ENCODE measurements at regions not wholly inside any gene's neighbourhood (a gene's known extent, or its start where the extent isn't known, plus 50 kb on each side); places are given as distances from the start of the nearest gene placed in this dataset.

- ATAC-seq (ENCODE audit: low FRiP score): no peak
These were observed 180.2 kb downstream of the ATG4C start for GRCh38 chr1:62964141-62964540.

GRCh38 chr1:62967031-62967430, 183.1 kb downstream of the ATG4C start:
- Histone ChIP-seq H3K36me3 (ENCODE audit: control insufficient read depth in 1 of 2, insufficient read depth in 2 of 2, low read length in 1 of 2) (no peaks in the 10 kb centered on the region), H3K4me1 (ENCODE audit: control insufficient read depth in 1 of 2, insufficient read depth in 2 of 2, low read length in 2 of 2) (no peaks in the 10 kb centered on the region), H3K4me3 (ENCODE audit: low read length in 2 of 2) (no peak overlapping the region), H3K27ac (ENCODE audit: low read depth in 1 of 2, low read length in 2 of 2) (no peak overlapping the region), H3K27me3 (ENCODE audit: control insufficient read depth in 1 of 2, insufficient read depth in 2 of 2, low read length in 1 of 2) (no peaks in the 10 kb centered on the region), H3K9me3 (ENCODE audit: control insufficient read depth, low read length) (no peaks in the 10 kb centered on the region)
- ATAC-seq (ENCODE audit: low FRiP score) (no peak), DNase-seq (no peak)
- WGBS, 2 donors: 90% methylated on average over 10 of the region's 10 CpGs
- intact Hi-C loops (cut with DNase I): no loop called here

More at GRCh38 chr1:62964141-62964540, 180.2 kb downstream of the ATG4C start:
- no peaks in the 10 kb centered on the region for H3K27me3 ChIP-seq (ENCODE audit: control insufficient read depth in 1 of 2, insufficient read depth in 2 of 2, low read length in 1 of 2)
- H3K4me3 ChIP-seq (ENCODE audit: low read length in 2 of 2): no peak overlapping the region
- DNase-seq: no peak
- intact Hi-C loops (cut with DNase I): no loop called here
- 57 to 63% methylated on average over 3 of the region's 3 CpGs for WGBS, 2 donors
- H3K27ac ChIP-seq (ENCODE audit: low read depth in 1 of 2, low read length in 2 of 2): no peak overlapping the region
- H3K36me3 ChIP-seq (ENCODE audit: control insufficient read depth in 1 of 2, insufficient read depth in 2 of 2, low read length in 1 of 2): no peaks in the 10 kb centered on the region
- H3K9me3 ChIP-seq (ENCODE audit: control insufficient read depth, low read length): no peaks in the 10 kb centered on the region
- no peaks in the 10 kb centered on the region for H3K4me1 ChIP-seq (ENCODE audit: control insufficient read depth in 1 of 2, insufficient read depth in 2 of 2, low read length in 2 of 2)

DNA sequence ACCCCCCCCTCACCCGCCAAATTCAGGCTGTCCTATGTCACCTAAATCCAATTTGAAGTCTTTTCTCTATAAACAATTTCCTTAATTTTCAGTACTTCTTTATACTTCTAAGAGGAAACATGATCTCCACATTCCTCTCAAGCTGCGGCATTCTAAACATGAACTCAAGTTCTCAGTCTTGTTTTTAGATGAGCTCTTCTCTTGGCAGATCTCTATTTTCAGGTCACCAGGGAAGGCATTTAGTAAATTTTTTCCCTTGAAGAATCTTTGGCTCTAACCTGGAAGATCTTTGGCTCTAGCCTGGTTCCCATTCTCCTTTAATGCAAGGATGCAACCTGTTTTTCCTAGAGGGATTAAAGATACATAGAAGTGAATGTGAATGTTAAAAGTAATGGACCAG, 193.4 kb downstream of the ATG4C start:
- intact Hi-C loops (cut with DNase I): no loop called here
- H3K36me3 ChIP-seq (ENCODE audit: control insufficient read depth in 1 of 2, insufficient read depth in 2 of 2, low read length in 1 of 2): no peaks in the 10 kb centered on the region
- H3K27ac ChIP-seq (ENCODE audit: low read depth in 1 of 2, low read length in 2 of 2): no peak overlapping the region
- H3K27me3 ChIP-seq (ENCODE audit: control insufficient read depth in 1 of 2, insufficient read depth in 2 of 2, low read length in 1 of 2): no peaks in the 10 kb centered on the region
- H3K9me3 ChIP-seq (ENCODE audit: control insufficient read depth, low read length): no peaks in the 10 kb centered on the region
- WGBS, 2 donors: 46 to 50% methylated on average over 2 of the region's 2 CpGs
- H3K4me1 ChIP-seq (ENCODE audit: control insufficient read depth in 1 of 2, insufficient read depth in 2 of 2, low read length in 2 of 2): no peaks in the 10 kb centered on the region
- H3K4me3 ChIP-seq (ENCODE audit: low read length in 2 of 2): no peak overlapping the region
- DNase-seq (no peak), ATAC-seq (ENCODE audit: low FRiP score) (no peak)

GRCh38 chr1:62978741-62979140, 194.8 kb downstream of the ATG4C start:
- Histone ChIP-seq H3K4me3 (ENCODE audit: low read length in 2 of 2) (no peak overlapping the region), H3K4me1 (ENCODE audit: control insufficient read depth in 1 of 2, insufficient read depth in 2 of 2, low read length in 2 of 2) (no peaks in the 10 kb centered on the region), H3K36me3 (ENCODE audit: control insufficient read depth in 1 of 2, insufficient read depth in 2 of 2, low read length in 1 of 2) (no peaks in the 10 kb centered on the region), H3K9me3 (ENCODE audit: control insufficient read depth, low read length) (no peaks in the 10 kb centered on the region), H3K27me3 (ENCODE audit: control insufficient read depth in 1 of 2, insufficient read depth in 2 of 2, low read length in 1 of 2) (no peaks in the 10 kb centered on the region), H3K27ac (ENCODE audit: low read depth in 1 of 2, low read length in 2 of 2) (no peak overlapping the region)
- ATAC-seq (ENCODE audit: low FRiP score) (no peak), DNase-seq (no peak)
- intact Hi-C loops (cut with DNase I): no loop called here
- 47 to 54% methylated on average over 2 of the region's 2 CpGs for WGBS, 2 donors

DNA sequence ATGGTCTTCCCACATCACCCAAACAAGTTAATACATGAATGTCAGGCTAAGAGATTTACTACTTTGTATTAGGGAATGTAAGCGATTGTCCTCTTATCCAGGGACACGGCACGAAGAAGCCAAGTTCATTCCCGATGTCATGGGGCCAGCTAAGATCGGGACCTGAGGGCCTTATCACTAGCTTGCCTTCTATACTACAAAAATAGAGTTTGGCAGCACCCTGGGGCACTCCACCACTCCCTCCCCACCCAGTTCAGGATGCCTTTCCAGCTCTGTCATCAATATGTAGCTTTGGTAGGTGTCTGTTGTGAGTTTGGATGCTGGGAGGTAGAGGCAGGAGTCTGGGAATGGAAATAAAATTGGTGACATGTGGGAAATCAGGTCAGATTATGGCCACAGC, 197.5 kb downstream of the ATG4C start:
- no peaks in the 10 kb centered on the region for H3K36me3 ChIP-seq (ENCODE audit: control insufficient read depth in 1 of 2, insufficient read depth in 2 of 2, low read length in 1 of 2)
- H3K27ac ChIP-seq (ENCODE audit: low read depth in 1 of 2, low read length in 2 of 2): no peak overlapping the region
- no peaks in the 10 kb centered on the region for H3K4me1 ChIP-seq (ENCODE audit: control insufficient read depth in 1 of 2, insufficient read depth in 2 of 2, low read length in 2 of 2)
- ATAC-seq (ENCODE audit: low FRiP score) (no peak), DNase-seq (no peak)
- no peaks in the 10 kb centered on the region for H3K9me3 ChIP-seq (ENCODE audit: control insufficient read depth, low read length)
- H3K27me3 ChIP-seq (ENCODE audit: control insufficient read depth in 1 of 2, insufficient read depth in 2 of 2, low read length in 1 of 2): no peaks in the 10 kb centered on the region
- WGBS, 2 donors: 90% methylated on average over 5 of the region's 5 CpGs
- intact Hi-C loops (cut with DNase I): no loop called here
- no peak overlapping the region for H3K4me3 ChIP-seq (ENCODE audit: low read length in 2 of 2)

DNA sequence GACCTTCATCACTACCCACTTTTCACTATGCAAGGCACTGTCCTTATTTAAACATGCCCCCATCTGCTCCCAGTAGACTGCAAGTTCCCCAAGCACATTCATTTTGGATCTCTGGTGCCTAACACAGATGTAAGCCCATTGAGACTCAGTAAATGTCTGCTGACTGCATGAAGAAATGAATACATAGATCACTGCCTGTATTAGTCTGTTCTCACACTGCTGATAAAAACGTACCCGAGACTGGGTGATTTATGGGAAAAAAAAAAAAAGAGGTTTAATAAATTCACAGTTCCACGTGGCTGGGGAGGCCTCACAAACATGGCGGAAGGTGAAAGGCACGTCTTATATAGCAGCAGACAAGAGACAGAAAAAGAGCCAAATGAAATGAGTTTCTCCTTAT, 204.9 kb downstream of the ATG4C start:
- 42 to 44% methylated on average over 5 of the region's 5 CpGs for WGBS, 2 donors
- DNase-seq (no peak), ATAC-seq (ENCODE audit: low FRiP score) (no peak)
- no peaks in the 10 kb centered on the region for H3K27me3 ChIP-seq (ENCODE audit: control insufficient read depth in 1 of 2, insufficient read depth in 2 of 2, low read length in 1 of 2)
- no peaks in the 10 kb centered on the region for H3K36me3 ChIP-seq (ENCODE audit: control insufficient read depth in 1 of 2, insufficient read depth in 2 of 2, low read length in 1 of 2)
- intact Hi-C loops (cut with DNase I): no loop called here
- H3K27ac ChIP-seq (ENCODE audit: low read depth in 1 of 2, low read length in 2 of 2): no peak overlapping the region
- H3K4me1 ChIP-seq (ENCODE audit: control insufficient read depth in 1 of 2, insufficient read depth in 2 of 2, low read length in 2 of 2): no peaks in the 10 kb centered on the region
- H3K4me3 ChIP-seq (ENCODE audit: low read length in 2 of 2): no peak overlapping the region
- H3K9me3 ChIP-seq (ENCODE audit: control insufficient read depth, low read length): no peaks in the 10 kb centered on the region

DNA sequence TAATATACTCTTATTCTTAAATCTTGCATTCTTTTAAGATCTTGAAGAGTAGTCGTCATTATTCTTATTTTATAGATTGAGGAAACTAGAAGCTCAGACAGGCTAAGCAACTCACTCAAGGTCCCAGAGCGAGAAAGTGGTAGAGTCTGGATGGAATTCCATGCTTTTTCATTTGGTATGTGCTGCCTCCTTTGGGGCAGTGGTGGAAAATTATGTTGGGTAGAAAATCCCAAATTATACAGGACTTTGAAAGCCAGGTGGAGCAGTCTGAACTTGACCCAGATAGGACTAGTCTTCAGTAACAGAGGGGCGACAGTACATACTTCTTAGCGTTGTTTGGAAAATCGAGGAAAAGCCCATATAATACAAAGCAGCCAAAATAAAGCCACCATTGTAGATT, 205.6 kb downstream of the ATG4C start:
- intact Hi-C loops (cut with DNase I): no loop called here
- Histone ChIP-seq H3K4me1 (ENCODE audit: control insufficient read depth in 1 of 2, insufficient read depth in 2 of 2, low read length in 2 of 2) (no peaks in the 10 kb centered on the region), H3K27me3 (ENCODE audit: control insufficient read depth in 1 of 2, insufficient read depth in 2 of 2, low read length in 1 of 2) (no peaks in the 10 kb centered on the region), H3K9me3 (ENCODE audit: control insufficient read depth, low read length) (no peaks in the 10 kb centered on the region), H3K36me3 (ENCODE audit: control insufficient read depth in 1 of 2, insufficient read depth in 2 of 2, low read length in 1 of 2) (no peaks in the 10 kb centered on the region), H3K27ac (ENCODE audit: low read depth in 1 of 2, low read length in 2 of 2) (no peak overlapping the region), H3K4me3 (ENCODE audit: low read length in 2 of 2) (no peak overlapping the region)
- WGBS, 2 donors: 82 to 83% methylated on average over 5 of the region's 5 CpGs
- ATAC-seq (ENCODE audit: low FRiP score) (no peak), DNase-seq (no peak)

DNA sequence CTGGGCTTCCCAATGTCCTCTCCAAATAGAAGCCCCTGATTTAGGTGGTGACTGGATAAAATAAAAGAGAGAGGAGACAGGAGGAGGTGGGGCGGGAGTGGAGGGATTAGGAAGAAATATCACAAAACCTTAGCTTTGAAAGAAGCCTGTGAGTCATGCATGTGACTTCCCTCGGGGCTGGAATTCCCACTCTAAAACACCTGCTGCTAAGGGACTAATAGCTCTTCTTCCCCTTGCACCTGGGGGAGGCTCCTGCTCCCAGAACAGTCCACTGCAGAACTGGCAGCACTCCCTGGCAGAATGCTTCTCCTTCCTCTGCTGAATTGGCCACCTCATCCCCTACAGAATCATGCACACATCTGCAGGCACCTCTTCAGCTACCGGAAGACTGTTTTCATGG, 207.2 kb downstream of the ATG4C start:
- no peak for DNase-seq
- intact Hi-C loops (cut with DNase I): no loop called here
- WGBS, 2 donors: 69 to 76% methylated on average over 3 of the region's 3 CpGs

DNA sequence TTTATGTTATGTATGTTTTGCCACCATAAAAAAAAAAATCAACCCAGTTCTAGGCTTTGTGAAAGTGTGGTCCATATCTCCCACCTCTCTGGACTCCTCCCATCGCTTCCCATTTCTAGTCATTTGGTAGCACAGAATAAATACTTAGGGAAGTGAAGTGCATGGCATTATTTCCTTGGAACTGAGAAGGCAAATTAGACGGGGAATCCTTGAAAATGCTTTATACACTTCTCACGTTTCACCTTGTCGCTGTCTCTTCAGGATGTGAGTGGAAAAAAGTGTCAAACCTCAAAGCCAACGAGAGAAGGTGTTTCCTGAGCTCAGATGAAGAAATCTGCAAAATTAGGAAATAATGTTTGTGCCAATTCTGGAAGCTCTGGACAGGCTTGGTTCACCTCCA, 209.9 kb downstream of the ATG4C start:
- 79% methylated on average over 5 of the region's 5 CpGs for WGBS, 2 donors
- no peak overlapping the region for H3K27ac ChIP-seq (ENCODE audit: low read depth in 1 of 2, low read length in 2 of 2)
- ATAC-seq (ENCODE audit: low FRiP score) (no peak), DNase-seq (no peak)
- no peaks in the 10 kb centered on the region for H3K27me3 ChIP-seq (ENCODE audit: control insufficient read depth in 1 of 2, insufficient read depth in 2 of 2, low read length in 1 of 2)
- H3K4me3 ChIP-seq (ENCODE audit: low read length in 2 of 2): no peak overlapping the region
- H3K9me3 ChIP-seq (ENCODE audit: control insufficient read depth, low read length): no peaks in the 10 kb centered on the region
- no peaks in the 10 kb centered on the region for H3K36me3 ChIP-seq (ENCODE audit: control insufficient read depth in 1 of 2, insufficient read depth in 2 of 2, low read length in 1 of 2)
- intact Hi-C loops (cut with DNase I): no loop called here
- no peaks in the 10 kb centered on the region for H3K4me1 ChIP-seq (ENCODE audit: control insufficient read depth in 1 of 2, insufficient read depth in 2 of 2, low read length in 2 of 2)

More for the DNA sequence above, 207.2 kb downstream of the ATG4C start:
- Histone ChIP-seq H3K4me1 (ENCODE audit: control insufficient read depth in 1 of 2, insufficient read depth in 2 of 2, low read length in 2 of 2) (no peaks in the 10 kb centered on the region), H3K36me3 (ENCODE audit: control insufficient read depth in 1 of 2, insufficient read depth in 2 of 2, low read length in 1 of 2) (no peaks in the 10 kb centered on the region), H3K27ac (ENCODE audit: low read depth in 1 of 2, low read length in 2 of 2) (no peak overlapping the region), H3K27me3 (ENCODE audit: control insufficient read depth in 1 of 2, insufficient read depth in 2 of 2, low read length in 1 of 2) (no peaks in the 10 kb centered on the region), H3K9me3 (ENCODE audit: control insufficient read depth, low read length) (no peaks in the 10 kb centered on the region), H3K4me3 (ENCODE audit: low read length in 2 of 2) (no peak overlapping the region)
- ATAC-seq (ENCODE audit: low FRiP score): no peak
